ENCODE measurements at regions not wholly inside any gene's neighbourhood (a gene's known extent, or its start where the extent isn't known, plus 50 kb on each side); places are given as distances from the start of the nearest gene placed in this dataset.
A peak's percentile ranks its signal among the peaks of the same experiment; 100 is the strongest.

DNA sequence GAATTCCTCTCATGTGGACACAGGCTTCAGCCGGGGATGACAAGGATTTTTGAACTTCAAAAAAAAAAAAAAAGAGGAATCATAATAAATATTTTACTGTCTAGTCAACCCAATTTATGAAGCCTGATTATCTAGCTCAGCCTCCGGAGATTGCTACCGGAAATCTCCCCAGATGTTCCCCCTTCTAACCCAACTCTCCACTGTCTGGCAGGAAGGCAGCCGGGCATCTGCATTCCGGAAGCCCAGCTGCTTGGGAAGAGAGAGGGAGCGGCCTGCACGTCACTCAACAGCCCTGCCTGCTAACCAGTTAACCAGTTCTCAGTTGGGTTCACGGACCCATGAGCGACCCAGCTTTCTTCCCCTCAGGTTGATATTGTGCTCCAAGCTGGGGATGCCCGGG is 87.2 kb upstream of the POU3F3 start:
- DNase-seq (ENCODE audit: low read depth) = no peak

DNA sequence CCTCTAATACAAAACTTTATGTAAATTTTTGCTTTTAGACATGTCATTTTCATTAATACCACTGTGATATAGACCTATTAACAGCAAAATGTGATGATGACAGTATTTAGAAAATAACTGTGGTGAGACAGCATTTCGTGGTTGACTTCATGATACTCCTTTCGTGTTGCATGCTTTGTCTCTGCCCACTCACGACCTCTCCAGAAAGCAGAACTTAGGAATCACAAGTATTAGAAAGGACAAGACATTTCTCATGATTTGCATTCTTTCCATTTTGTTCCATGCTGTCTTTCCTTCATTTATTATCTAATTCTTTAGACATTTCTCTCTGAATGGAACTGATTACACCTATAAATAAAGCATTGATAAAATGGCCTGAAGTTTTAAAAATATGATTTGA is 85.2 kb upstream of the POU3F3 start:
- DNase-seq (ENCODE audit: low read depth) = no peak

DNA sequence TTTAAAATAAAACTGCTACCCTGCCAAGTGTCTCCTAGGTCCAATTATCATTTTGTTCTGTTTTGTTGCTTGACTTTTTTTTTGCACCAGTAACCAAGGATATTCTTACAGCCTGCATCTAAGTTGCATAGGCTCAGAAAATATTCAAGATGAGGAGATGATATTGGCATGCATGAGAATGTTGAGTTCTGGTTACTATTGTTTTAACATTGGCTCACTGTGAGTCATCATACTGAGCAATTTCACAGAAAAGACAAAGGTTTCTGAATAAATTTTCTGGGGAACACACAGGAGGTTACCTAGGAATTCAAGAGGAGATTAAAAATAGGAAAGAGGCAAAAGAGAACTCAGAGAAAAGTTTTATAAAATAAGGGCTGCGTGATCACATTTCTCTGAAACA is 84.8 kb upstream of the POU3F3 start:
- DNase-seq (ENCODE audit: low read depth) = no peak

DNA sequence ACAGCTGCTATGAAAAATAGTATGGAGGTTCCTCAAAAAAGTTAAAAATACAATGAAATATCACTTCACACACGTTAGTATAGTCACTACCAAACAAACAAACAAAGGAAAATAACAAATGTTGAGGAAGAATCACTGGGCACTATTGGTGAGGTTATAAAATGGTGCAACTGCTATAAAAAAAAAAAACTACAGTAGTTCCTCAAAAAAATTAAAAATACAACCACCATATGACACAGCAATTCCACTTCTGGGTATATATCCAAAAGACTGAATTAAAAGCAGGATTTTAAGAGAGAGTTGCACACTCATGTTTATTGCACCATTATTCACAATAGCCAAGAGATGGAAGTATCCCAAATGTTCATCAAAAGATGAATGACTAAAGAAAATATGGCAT is 80.9 kb upstream of the POU3F3 start:
- DNase-seq (ENCODE audit: low read depth) = no peak

DNA sequence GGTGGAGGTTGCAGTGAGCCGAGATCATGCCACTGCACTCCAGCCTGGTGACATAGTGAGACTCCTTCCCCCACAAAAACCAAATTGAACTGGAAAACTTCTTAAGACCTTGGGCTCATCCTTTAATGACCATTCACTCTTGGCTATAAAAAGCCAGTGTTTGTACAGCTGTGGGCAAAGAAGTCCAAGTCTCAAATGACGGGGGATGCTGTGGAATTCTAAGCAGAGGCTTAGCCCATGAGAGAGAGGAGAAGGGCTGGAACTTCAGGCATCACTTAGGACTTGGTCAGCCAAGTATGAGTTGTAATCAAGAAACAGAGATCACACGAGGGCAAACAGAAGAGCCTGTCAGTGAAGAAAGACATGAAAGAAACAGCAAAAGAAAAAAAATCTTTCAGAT is 79.3 kb upstream of the POU3F3 start:
- no peak for DNase-seq (ENCODE audit: low read depth)

DNA sequence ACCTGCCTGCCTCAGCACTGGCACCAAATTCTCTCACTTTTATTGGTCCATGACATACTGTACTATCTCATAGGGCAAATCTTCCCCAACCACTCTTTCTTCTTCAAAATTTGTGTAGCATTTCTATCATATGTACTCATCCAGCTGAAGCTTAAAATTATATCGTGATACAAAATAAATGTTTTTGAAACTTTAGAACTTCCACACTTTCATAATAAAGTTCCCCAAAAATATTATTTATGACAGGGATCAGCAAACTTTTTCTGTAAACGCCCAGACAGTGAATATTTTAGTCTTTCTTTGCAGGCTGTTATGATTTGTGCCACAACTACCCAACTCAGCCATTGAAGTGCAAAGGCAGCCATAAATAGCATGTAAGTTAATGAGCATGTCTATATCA is 76.2 kb upstream of the POU3F3 start:
- no peak for DNase-seq (ENCODE audit: low read depth)

DNA sequence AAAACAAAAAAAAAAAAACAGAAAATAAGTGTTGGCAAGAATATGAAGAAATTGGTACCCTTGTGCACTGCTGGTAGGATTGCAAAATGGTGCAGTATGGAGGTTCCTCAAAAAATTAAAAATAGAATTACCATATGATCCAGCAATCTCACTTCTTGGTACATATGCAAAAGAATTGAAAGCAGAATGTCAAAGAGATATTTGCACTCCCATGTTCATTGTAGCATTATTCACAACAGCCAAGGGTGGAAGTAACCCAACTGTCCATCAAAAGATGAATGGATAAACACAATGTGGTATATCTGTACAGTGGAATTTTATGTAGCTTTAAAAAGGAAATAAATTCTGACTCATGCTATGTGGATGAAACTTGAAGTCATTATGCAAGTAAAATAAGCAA is 72.8 kb upstream of the POU3F3 start:
- DNase-seq (ENCODE audit: low read depth) = no peak

DNA sequence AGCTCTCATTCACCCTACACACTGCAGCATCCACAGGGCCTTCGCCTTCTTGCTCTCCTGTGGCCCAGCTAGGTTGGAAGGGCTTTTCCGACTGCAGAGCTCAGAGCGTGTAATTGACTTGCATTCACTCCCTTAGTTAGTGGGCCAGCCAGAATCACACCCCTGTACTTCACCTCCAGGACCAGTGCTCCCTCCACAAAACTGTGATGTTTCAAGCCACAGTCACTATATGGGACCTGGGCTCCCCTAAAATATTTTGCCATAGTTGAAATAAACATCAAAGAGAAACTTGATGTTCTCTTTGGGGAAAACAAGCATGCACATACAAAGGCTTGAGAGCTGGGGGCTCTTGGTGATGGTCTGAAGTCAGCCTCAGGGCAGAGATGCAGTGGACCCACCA is 69.7 kb upstream of the POU3F3 start:
- DNase-seq (ENCODE audit: low read depth) = no peak

DNA sequence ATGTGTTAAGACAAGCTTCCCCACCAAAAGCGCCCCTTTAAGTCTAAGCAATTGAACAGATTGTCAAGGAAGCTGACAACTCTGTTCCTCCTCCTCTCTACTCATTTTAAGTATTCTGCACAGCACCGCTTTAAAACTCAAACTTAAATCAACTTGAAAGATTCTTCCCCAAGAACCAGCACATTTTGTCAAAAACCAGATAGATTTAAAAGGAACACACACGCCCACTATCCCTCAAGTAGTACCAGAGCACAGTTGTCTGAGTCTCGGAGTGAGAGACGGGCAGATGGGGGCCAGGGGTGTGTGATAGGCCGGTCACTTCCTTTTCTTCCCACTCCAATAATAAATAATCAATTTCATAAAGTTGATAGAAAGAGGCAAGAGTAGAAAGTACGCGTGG is 67.7 kb upstream of the POU3F3 start:
- no peak for DNase-seq (ENCODE audit: low read depth)

DNA sequence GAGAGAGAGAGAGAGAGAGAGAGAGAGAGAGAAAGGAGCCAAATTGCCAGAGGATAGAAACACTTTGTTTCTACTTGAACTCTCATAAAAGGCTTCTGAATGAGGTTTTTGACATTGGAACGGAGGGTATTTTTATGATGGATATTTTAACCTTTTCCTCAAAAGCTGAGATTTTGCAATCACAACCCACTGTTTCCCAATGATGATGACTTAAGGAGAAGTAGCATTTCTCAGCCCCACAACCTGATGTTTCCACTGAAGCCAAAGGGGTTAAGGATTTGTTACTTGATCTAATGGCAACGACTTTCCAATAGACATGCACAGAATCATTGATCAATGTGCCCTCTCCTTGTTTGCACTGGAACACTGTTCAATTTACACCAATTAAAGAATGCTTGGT is 67.1 kb upstream of the POU3F3 start:
- DNase-seq (ENCODE audit: low read depth) = no peak

DNA sequence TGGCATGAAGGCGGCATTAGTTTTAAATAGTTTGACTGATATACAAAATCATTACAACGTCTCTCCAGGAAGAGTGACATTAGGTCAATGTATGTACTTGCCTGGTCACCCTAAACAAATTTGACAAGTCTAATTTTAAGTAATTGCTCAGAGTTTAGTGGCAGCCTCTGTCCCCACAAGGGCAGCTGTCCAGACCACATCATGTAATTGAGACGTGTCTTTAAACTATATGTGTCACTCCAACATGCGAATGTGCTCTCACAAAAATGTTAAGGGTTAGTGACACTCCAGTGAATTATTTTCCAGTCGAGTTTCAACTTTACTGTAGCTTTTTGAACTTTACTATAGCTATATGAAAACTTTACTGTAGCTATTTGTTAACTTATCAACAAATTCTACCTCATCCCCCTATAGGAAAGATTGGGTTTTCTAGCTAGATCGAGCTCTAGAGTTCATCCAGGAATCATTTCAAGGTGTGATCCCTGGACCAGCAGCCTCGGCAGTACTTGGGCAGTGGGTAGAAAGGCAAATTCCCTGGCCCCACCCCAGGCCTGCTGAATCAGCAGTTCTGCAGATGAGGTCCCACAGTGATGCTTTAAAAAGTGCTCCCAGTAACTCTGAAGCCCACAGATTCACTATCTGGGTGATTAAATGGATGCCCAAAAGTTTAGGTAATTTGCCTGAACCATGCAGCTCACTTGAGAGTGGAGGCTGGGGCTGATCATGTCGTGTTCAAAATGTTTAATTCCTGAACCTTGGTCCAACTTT is 66.4 kb upstream of the POU3F3 start:
- no peak for DNase-seq (ENCODE audit: low read depth)

DNA sequence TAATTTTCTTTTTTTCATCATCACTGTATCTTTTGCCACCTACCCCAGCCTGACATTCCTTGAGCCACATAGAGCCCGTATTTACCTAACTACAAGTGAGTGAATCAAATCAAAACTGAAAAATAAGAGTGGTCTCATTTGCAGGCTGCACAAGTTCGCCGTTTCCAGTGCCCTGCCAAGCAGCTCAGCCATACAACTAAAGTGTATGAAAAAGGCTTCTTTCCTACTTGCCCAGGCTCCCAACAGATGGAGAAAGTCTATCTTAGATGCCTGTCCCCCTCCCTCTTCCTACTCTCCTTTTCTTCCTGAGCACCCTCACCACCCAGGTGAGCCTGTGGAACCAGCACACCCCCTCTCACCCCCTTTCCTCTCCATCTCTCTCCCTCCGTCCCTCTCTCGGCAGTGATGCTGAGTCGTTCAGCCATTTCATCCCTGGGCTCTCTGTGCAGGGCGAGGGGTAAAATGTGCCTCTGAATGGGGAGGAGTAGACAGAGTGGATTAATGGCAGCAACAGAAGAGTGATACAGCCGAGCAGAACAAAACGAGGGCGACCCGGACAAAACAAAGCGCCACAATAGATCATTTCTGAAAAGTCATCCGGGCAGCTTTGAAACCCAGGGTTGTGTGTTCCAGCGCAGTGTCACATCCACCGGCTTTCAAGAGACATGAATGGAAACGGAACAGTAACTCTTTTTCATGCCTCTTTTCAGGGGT is 65.0 kb upstream of the POU3F3 start:
- no peak for DNase-seq (ENCODE audit: low read depth)

DNA sequence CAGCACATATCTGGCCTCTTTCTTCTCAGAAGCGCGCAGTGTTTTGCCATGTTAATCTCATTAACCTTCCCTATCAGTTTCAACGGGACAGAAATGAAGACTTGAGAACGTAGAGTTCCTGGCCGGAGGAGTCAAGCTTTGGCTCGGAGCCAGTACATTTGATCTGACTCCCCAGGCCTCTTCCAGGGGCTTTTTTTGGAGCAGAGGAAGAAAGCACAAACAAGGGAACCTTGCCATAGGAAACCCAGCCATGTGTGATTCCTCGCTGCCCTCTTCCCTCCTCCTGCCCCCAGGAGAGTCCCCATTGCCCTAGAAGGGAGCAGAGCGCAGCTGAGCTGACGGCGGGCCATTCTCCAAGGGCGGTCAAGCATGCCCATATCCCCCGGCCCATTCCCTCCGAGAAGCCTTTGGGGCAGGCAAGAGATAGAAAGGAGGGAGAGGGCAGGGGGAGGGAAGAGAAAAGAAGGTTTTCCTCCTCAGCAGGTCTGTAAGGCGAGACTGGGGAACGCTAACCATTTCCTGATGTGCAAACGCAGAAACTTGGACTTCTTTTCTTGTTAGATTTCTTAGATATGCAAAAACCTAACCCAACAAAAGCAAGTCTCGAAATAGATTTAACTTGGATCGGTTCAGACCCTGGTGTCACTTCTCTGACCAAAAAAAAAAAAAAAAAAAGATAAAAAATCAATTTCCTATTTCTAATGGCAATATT is 63.7 kb upstream of the POU3F3 start:
- no peak for DNase-seq (ENCODE audit: low read depth)

DNA sequence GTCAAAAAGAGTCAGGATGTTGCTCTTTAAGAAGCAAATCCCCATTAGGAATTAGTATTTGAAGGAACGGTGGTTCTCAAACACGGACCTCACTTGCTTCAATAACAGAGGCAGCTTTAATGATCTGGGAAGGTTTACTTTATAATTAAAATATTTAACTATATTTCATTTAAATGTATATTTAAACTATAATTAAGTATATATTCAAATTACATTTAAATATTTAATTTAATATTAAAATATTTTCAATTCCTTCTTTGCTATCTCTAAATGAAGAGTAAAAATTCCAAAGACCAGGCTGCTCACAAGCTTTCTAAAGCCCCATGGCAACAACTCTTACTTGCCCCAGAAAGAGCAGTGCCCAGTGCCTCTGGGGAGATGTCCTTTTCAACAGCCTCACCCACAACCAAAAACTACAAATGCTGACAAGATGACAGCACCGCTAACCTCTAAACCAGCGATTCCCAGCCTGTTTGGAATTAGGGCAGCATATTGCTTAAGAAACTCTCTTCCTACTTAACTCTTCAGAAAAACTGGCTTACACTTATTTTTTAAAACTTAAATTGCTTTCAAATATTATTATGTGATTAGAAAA is 62.9 kb upstream of the POU3F3 start:
- DNase-seq (ENCODE audit: low read depth) = no peak

DNA sequence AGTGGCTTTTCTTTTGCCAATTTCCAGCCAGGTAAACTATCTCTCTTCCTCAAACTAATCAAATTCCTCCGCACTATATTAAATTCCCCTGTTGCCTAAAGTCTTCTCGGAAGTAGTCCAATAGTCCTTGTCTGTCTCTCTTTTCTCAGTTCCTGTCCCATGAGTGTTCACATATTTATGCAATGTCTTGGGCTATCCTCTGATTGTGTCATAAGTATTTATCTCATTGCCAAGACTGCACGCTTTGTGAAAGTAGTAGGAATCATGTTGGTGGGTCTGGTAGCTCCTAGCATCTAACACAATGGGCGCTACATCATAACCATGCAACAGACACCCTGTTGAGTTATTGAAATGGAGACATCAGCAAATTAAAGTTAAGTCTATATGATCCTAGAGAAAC is 59.9 kb upstream of the POU3F3 start:
- peak; percentile 3 for DNase-seq (ENCODE audit: low read depth)

DNA sequence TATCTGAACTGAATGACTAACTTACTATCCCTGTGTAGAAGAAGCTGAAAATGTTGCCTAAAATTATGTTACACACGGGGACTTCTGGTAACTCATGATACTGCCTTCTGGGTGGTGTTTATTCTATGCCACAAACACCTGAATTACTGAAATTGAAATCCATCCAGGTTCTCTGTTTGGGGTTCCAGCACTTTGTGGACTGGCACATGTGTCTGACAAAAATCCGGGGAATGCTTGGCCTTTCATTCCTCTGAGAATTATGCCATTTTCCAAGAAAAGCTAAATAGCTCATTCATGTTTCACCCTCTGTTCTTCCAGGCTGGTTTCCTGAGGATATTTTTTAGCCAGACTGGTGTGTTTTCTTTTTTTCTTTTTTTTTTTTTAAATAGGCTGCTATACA is 59.5 kb upstream of the POU3F3 start:
- no peak for DNase-seq (ENCODE audit: low read depth)
